ENCODE measurements at regions not wholly inside any gene's neighbourhood (a gene's known extent, or its start where the extent isn't known, plus 50 kb on each side); places are given as distances from the start of the nearest gene placed in this dataset.

DNA sequence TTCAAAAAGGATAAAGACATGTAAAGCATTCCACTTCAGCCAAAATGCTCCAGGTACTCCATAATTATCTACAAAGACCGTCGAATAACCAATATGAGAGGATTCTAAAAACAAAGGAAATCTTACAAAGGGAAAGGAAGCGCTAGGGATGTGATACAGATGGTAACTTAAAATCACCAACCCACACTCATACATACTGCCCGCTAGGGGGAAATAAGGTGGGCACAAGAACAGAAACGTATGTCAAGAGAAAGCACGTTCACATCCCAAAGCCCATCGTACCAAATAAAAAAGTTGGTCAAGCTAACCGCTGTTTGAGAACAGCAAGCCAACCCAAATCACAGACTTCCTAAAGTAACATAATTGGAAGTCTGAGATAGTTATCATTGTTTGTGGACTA, 429.4 kb downstream of the SHQ1 start:
- WGBS, 2 experiments (ENCODE audit: insufficient coverage in 2 of 2), result 100% methylated on average over 1 of the region's 8 CpGs; no CpG with 5 or more reads in 1 of the 2 experiments
- no peak overlapping the region for H3K4me3 ChIP-seq (ENCODE audit: extremely low read depth, insufficient read depth, low read length, poor library complexity, severe bottlenecking)
- H3K4me1 ChIP-seq (ENCODE audit: control insufficient read depth, insufficient read depth, low read length, poor library complexity, severe bottlenecking), result peaks cover 8% of the 10 kb centered on the region
- H3K9me3 ChIP-seq (ENCODE audit: control insufficient read depth, low read length), result peaks cover 8% of the 10 kb centered on the region
- H3K27ac ChIP-seq (ENCODE audit: low read depth, low read length, severe bottlenecking), result no peak overlapping the region
- H3K36me3 ChIP-seq (ENCODE audit: control insufficient read depth, insufficient read depth, low read length), result no peaks in the 10 kb centered on the region

DNA sequence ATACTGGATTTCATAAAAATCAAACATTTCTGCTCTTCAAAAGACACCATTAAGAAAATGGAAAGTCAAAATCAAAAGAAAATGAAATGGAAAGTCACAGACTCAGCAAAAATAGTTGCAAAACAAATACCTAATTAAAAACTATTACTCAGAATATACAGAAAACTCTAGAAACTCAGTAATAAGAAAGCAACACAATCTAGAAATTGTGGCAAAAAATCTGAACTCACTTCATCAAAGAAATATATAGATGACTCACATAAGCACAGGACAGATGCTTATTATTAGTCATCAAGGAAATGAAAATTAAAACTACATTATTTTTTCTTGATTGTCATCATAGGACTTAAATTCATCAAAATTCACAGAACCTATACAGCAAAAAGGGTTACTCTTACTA, 430.0 kb downstream of the SHQ1 start:
- peaks cover 8% of the 10 kb centered on the region for H3K9me3 ChIP-seq (ENCODE audit: control insufficient read depth, low read length)
- no peak overlapping the region for H3K27ac ChIP-seq (ENCODE audit: low read depth, low read length, severe bottlenecking)

DNA sequence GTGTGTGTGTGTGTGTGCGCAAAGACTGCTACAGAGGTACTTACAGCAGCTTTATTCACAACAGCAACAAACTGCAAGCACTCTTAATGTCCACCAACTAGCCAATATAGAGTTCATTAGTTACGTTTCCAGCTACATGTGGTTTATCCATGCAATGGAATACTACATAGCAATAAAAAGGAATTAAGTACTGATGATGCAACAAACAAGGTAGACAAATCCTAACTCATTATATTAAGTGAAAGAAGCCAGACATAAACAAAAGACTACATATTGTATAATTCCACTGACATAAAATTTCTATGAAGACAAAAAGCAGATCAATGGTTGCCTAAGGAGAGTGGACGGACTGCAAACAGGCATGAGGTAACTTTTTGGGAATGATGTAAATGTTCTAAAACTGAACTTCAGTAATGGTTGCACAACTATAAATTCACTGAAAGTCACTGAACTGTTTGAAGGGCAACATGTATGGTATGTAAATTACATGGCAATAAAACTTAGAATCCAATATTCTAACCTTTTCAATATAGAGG, 433.7 kb downstream of the SHQ1 start:
- WGBS, 2 experiments (ENCODE audit: insufficient coverage in 2 of 2), result 100% methylated on average over 1 of the region's 3 CpGs; no CpG with 5 or more reads in 1 of the 2 experiments
- Histone ChIP-seq H3K27ac (ENCODE audit: low read depth, low read length, severe bottlenecking) (no peak overlapping the region), H3K4me1 (ENCODE audit: control insufficient read depth, insufficient read depth, low read length, poor library complexity, severe bottlenecking) (peaks cover 40% of the 10 kb centered on the region), H3K36me3 (ENCODE audit: control insufficient read depth, insufficient read depth, low read length) (no peaks in the 10 kb centered on the region), H3K4me3 (ENCODE audit: extremely low read depth, insufficient read depth, low read length, poor library complexity, severe bottlenecking) (no peak overlapping the region), H3K9me3 (ENCODE audit: control insufficient read depth, low read length) (no peaks in the 10 kb centered on the region)

More for the DNA sequence above, 430.0 kb downstream of the SHQ1 start:
- Histone ChIP-seq H3K4me1 (ENCODE audit: control insufficient read depth, insufficient read depth, low read length, poor library complexity, severe bottlenecking) (peaks cover 14% of the 10 kb centered on the region), H3K4me3 (ENCODE audit: extremely low read depth, insufficient read depth, low read length, poor library complexity, severe bottlenecking) (no peak overlapping the region), H3K36me3 (ENCODE audit: control insufficient read depth, insufficient read depth, low read length) (no peaks in the 10 kb centered on the region)

DNA sequence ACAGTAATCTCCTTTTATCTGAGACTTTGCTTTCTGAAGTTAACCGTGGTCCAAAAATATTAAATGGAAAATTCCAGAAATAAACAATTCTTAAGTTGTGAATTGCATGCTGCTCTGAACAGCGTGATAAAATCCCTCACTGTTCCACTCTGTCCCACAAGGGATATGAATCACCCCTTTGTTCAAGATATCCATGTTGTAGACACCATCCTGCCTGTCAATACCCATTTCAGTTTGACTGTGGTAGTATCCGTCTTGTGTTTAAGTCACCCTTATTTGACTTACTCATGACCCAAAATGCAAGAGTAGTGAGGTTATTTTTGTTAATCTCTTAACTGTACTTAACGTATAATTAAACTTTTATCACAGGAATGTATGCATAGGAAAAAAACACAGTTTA, 435.0 kb downstream of the SHQ1 start:
- H3K36me3 ChIP-seq (ENCODE audit: control insufficient read depth, insufficient read depth, low read length), result no peaks in the 10 kb centered on the region
- H3K4me3 ChIP-seq (ENCODE audit: extremely low read depth, insufficient read depth, low read length, poor library complexity, severe bottlenecking), result no peak overlapping the region
- no peak overlapping the region for H3K27ac ChIP-seq (ENCODE audit: low read depth, low read length, severe bottlenecking)
- WGBS, 2 experiments (ENCODE audit: insufficient coverage in 2 of 2), result 57 to 83% methylated on average over 1 of the region's 4 CpGs
- no peaks in the 10 kb centered on the region for H3K9me3 ChIP-seq (ENCODE audit: control insufficient read depth, low read length)
- H3K4me1 ChIP-seq (ENCODE audit: control insufficient read depth, insufficient read depth, low read length, poor library complexity, severe bottlenecking), result peaks cover 36% of the 10 kb centered on the region

DNA sequence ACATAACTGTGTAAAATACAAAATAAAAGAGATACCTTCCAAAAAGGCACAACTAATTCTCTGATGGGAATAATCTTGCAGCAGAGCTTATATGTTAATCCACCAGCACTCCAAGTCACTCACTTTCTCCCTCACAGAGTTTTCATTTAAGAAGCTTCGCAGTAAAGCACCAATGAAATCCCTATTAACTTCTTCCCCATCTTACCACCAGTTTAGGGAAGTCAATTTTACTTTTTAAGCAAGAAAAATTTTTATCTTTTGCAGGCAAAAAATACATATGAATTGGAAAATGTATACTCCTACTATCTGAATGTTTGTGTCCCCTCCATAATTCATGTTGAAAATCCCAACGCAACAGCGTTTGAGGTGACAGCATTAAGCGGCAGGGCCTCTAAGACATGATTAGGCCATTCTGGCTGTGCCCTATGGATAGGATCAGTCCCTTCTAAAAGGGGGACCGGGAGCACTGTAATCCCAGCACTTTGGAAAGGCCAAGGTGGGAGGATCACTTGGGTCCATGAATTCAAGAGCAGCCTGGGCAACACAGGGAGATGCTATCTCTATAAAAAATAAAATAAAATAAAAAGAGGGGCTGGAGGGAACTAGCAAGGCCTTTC, 435.8 kb downstream of the SHQ1 start:
- H3K36me3 ChIP-seq (ENCODE audit: control insufficient read depth, insufficient read depth, low read length), result no peaks in the 10 kb centered on the region
- H3K9me3 ChIP-seq (ENCODE audit: control insufficient read depth, low read length), result no peaks in the 10 kb centered on the region
- H3K27ac ChIP-seq (ENCODE audit: low read depth, low read length, severe bottlenecking), result no peak overlapping the region
- no peak overlapping the region for H3K4me3 ChIP-seq (ENCODE audit: extremely low read depth, insufficient read depth, low read length, poor library complexity, severe bottlenecking)
- peaks cover 36% of the 10 kb centered on the region for H3K4me1 ChIP-seq (ENCODE audit: control insufficient read depth, insufficient read depth, low read length, poor library complexity, severe bottlenecking)
- WGBS, 2 experiments (ENCODE audit: insufficient coverage in 2 of 2), result 85 to 100% methylated on average over 3 to 5 of the region's 5 CpGs

- WGBS, 2 experiments (ENCODE audit: insufficient coverage in 2 of 2), result no CpG with 5 or more reads among the region's 1 CpG
- Histone ChIP-seq H3K36me3 (ENCODE audit: control insufficient read depth, insufficient read depth, low read length) (no peaks in the 10 kb centered on the region), H3K27ac (ENCODE audit: low read depth, low read length, severe bottlenecking) (no peak overlapping the region), H3K9me3 (ENCODE audit: control insufficient read depth, low read length) (no peaks in the 10 kb centered on the region), H3K4me1 (ENCODE audit: control insufficient read depth, insufficient read depth, low read length, poor library complexity, severe bottlenecking) (peaks cover 39% of the 10 kb centered on the region), H3K4me3 (ENCODE audit: extremely low read depth, insufficient read depth, low read length, poor library complexity, severe bottlenecking) (no peak overlapping the region)
These were observed 436.4 kb downstream of the SHQ1 start for GRCh38 chr3:72411843-72412242.

- Histone ChIP-seq H3K4me1 (ENCODE audit: control insufficient read depth, insufficient read depth, low read length, poor library complexity, severe bottlenecking) (peaks cover 46% of the 10 kb centered on the region), H3K36me3 (ENCODE audit: control insufficient read depth, insufficient read depth, low read length) (no peaks in the 10 kb centered on the region), H3K9me3 (ENCODE audit: control insufficient read depth, low read length) (no peaks in the 10 kb centered on the region), H3K4me3 (ENCODE audit: extremely low read depth, insufficient read depth, low read length, poor library complexity, severe bottlenecking) (no peak overlapping the region), H3K27ac (ENCODE audit: low read depth, low read length, severe bottlenecking) (no peak overlapping the region)
- no CpG with 5 or more reads among the region's 2 CpGs for WGBS, 2 experiments (ENCODE audit: insufficient coverage in 2 of 2)
These were observed 437.1 kb downstream of the SHQ1 start for GRCh38 chr3:72411126-72411525.

DNA sequence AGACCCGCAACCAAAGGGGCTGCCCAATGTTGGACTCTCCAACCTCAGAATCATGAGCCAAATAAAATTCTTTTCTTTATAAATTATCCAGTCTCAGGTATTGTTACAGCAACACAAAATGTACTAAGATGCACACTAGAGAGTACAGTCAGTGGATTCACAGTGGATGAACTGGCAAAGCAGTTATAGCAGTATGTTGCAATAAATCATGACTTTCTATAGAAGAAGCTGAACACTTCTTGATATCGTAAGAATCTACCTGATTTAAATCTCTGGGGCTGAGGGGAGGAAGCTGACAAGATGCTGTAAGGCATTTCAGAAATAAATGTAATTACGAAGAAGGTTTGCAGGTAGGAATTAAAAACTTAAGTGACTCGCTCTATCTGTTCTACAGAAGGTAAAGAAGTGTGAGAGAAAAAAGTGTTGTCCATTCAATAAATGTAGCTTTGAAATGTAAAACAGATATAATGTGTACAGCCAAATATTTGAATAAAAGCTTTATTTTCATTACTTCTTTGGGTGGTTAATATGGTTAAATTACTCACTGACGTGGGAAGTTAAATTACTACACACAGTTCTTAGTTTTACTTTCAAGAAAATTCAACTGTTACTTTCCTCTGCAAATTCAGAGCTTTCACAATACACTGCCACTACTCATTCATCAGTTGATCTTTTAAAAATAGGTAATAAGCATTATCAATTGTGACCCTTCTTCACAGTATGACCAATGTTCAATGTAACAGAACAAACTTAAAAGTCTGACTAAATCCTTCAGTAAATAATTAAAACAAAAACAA, 439.1 kb downstream of the SHQ1 start:
- no peak overlapping the region for H3K4me3 ChIP-seq (ENCODE audit: extremely low read depth, insufficient read depth, low read length, poor library complexity, severe bottlenecking)
- 86 to 93% methylated on average over 3 to 4 of the region's 5 CpGs for WGBS, 2 experiments (ENCODE audit: insufficient coverage in 2 of 2)
- H3K36me3 ChIP-seq (ENCODE audit: control insufficient read depth, insufficient read depth, low read length), result no peaks in the 10 kb centered on the region
- H3K27ac ChIP-seq (ENCODE audit: low read depth, low read length, severe bottlenecking), result no peak overlapping the region
- H3K9me3 ChIP-seq (ENCODE audit: control insufficient read depth, low read length), result no peaks in the 10 kb centered on the region
- H3K4me1 ChIP-seq (ENCODE audit: control insufficient read depth, insufficient read depth, low read length, poor library complexity, severe bottlenecking), result peaks cover 46% of the 10 kb centered on the region

- H3K4me1 ChIP-seq (ENCODE audit: control insufficient read depth, insufficient read depth, low read length, poor library complexity, severe bottlenecking), result peaks cover 32% of the 10 kb centered on the region
- no peaks in the 10 kb centered on the region for H3K9me3 ChIP-seq (ENCODE audit: control insufficient read depth, low read length)
- no peak overlapping the region for H3K27ac ChIP-seq (ENCODE audit: low read depth, low read length, severe bottlenecking)
- 90% methylated on average over 4 to 5 of the region's 6 CpGs for WGBS, 2 experiments (ENCODE audit: insufficient coverage in 2 of 2)
- H3K4me3 ChIP-seq (ENCODE audit: extremely low read depth, insufficient read depth, low read length, poor library complexity, severe bottlenecking), result no peak overlapping the region
- H3K36me3 ChIP-seq (ENCODE audit: control insufficient read depth, insufficient read depth, low read length), result no peaks in the 10 kb centered on the region
These were observed 440.5 kb downstream of the SHQ1 start for GRCh38 chr3:72407766-72408165.

DNA sequence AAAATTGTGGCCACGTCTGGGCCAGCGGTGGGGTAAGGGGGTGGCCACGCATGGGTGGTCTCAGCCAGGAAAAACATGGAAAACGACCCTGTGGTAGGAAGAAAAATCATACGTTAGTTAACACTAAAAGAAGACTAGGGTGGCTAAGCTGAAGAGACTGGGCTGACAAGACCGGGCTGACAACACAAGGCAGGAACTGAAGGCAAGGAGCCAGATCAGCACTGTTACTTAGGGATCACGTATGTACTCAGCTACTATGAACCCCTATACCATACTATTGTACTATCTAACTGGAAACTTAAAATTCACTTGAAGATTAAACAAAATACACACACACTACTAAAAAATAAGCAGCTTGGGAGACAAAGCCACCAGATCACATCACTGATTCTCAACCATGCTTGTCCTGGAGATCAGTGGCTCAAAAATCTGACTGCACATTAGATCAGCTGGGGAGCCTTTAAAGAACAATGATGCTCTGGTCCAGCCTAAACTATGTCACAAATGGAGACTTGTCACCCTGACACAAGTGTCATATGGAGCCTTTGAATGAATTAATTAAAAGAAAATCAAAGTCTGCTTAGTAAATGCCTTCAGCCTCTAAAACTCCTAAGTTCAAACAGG, 442.2 kb downstream of the SHQ1 start:
- Histone ChIP-seq H3K4me3 (ENCODE audit: extremely low read depth, insufficient read depth, low read length, poor library complexity, severe bottlenecking) (no peak overlapping the region), H3K36me3 (ENCODE audit: control insufficient read depth, insufficient read depth, low read length) (peaks cover 3% of the 10 kb centered on the region), H3K27ac (ENCODE audit: low read depth, low read length, severe bottlenecking) (no peak overlapping the region), H3K9me3 (ENCODE audit: control insufficient read depth, low read length) (peaks cover 3% of the 10 kb centered on the region), H3K4me1 (ENCODE audit: control insufficient read depth, insufficient read depth, low read length, poor library complexity, severe bottlenecking) (peaks cover 17% of the 10 kb centered on the region)
- 74 to 88% methylated on average over 6 of the region's 7 CpGs for WGBS, 2 experiments (ENCODE audit: insufficient coverage in 2 of 2)
